ENCODE measurements at regions not wholly inside any gene's neighbourhood (a gene's known extent, or its start where the extent isn't known, plus 50 kb on each side); places are given as distances from the start of the nearest gene placed in this dataset.
"Not testable (repeated sequence)": the region's sequence is repeated elsewhere in the genome, so short reads cannot be mapped to it uniquely, and the experiment has no call there.

- H3K36me3 Mint-ChIP-seq = no peaks in the 10 kb centered on the region
Observed at GRCh38 chr4:22607382-22607781, 85.4 kb upstream of the GBA3 start.

GRCh38 chr4:22609951-22610525 lies 82.7 kb upstream of the GBA3 start:
- not testable (repeated sequence) for H3K4me3 Mint-ChIP-seq; DNase-seq (ENCODE audit: low spot score in 2 of 2, unreplicated experiment in 2 of 2); H3K4me1 Mint-ChIP-seq; H3K27me3 Mint-ChIP-seq (ENCODE audit: low read depth); H3K9me3 Mint-ChIP-seq; H3K36me3 Mint-ChIP-seq; H3K27ac Mint-ChIP-seq

More at GRCh38 chr4:22607382-22607781, 85.4 kb upstream of the GBA3 start:
- no peak for TF ChIP-seq CTCF (IDR thresholded peaks at IDR 0.05; ENCODE audit: unreplicated experiment)
- no peak overlapping the region for H3K27ac Mint-ChIP-seq
- peaks cover 2% of the 10 kb centered on the region for H3K27me3 Mint-ChIP-seq (ENCODE audit: low read depth)
- no peak for DNase-seq (ENCODE audit: low spot score in 2 of 2, unreplicated experiment in 2 of 2)
- H3K9me3 Mint-ChIP-seq = no peaks in the 10 kb centered on the region
- H3K4me1 Mint-ChIP-seq = peaks cover 15% of the 10 kb centered on the region
- H3K4me3 Mint-ChIP-seq = no peak overlapping the region

GRCh38 chr4:22614114-22614513 lies 78.6 kb upstream of the GBA3 start:
- no peak overlapping the region for H3K27ac Mint-ChIP-seq
- no peak overlapping the region for H3K4me3 Mint-ChIP-seq
- no peaks in the 10 kb centered on the region for H3K4me1 Mint-ChIP-seq
- no peaks in the 10 kb centered on the region for H3K36me3 Mint-ChIP-seq
- no peak for TF ChIP-seq CTCF (IDR thresholded peaks at IDR 0.05; ENCODE audit: unreplicated experiment)
- no peak for DNase-seq (ENCODE audit: low spot score in 2 of 2, unreplicated experiment in 2 of 2)
- no peaks in the 10 kb centered on the region for H3K9me3 Mint-ChIP-seq
- H3K27me3 Mint-ChIP-seq (ENCODE audit: low read depth) = peaks cover 2% of the 10 kb centered on the region

- Mint-ChIP-seq H3K36me3 (no peaks in the 10 kb centered on the region), H3K4me3 (no peak overlapping the region), H3K4me1 (no peaks in the 10 kb centered on the region), H3K27ac (no peak overlapping the region), H3K9me3 (no peaks in the 10 kb centered on the region), H3K27me3 (ENCODE audit: low read depth) (no peaks in the 10 kb centered on the region)
- no peak for DNase-seq (ENCODE audit: low spot score in 2 of 2, unreplicated experiment in 2 of 2)
- TF ChIP-seq CTCF (IDR thresholded peaks at IDR 0.05; ENCODE audit: unreplicated experiment) = no peak
Observed at GRCh38 chr4:22616516-22616915, 76.2 kb upstream of the GBA3 start.

- not testable (repeated sequence) for H3K27ac Mint-ChIP-seq; H3K9me3 Mint-ChIP-seq; H3K36me3 Mint-ChIP-seq; H3K4me1 Mint-ChIP-seq; H3K4me3 Mint-ChIP-seq; DNase-seq (ENCODE audit: low spot score in 2 of 2, unreplicated experiment in 2 of 2); H3K27me3 Mint-ChIP-seq (ENCODE audit: low read depth)
Observed at GRCh38 chr4:22620144-22620543, 72.6 kb upstream of the GBA3 start.

GRCh38 chr4:22621970-22622369 lies 70.8 kb upstream of the GBA3 start:
- H3K4me1 Mint-ChIP-seq = peaks cover 14% of the 10 kb centered on the region
- not testable (repeated sequence) for H3K9me3 Mint-ChIP-seq, H3K27ac Mint-ChIP-seq

GRCh38 chr4:22624002-22624401 lies 68.7 kb upstream of the GBA3 start:
- H3K27me3 Mint-ChIP-seq (ENCODE audit: low read depth); DNase-seq (ENCODE audit: low spot score in 2 of 2, unreplicated experiment in 2 of 2); H3K36me3 Mint-ChIP-seq; H3K9me3 Mint-ChIP-seq; H3K4me3 Mint-ChIP-seq; H3K27ac Mint-ChIP-seq: not testable (repeated sequence)
- H3K4me1 Mint-ChIP-seq = peaks cover 19% of the 10 kb centered on the region

More at GRCh38 chr4:22621970-22622369, 70.8 kb upstream of the GBA3 start:
- not testable (repeated sequence) for H3K27me3 Mint-ChIP-seq (ENCODE audit: low read depth); DNase-seq (ENCODE audit: low spot score in 2 of 2, unreplicated experiment in 2 of 2); H3K36me3 Mint-ChIP-seq; H3K4me3 Mint-ChIP-seq

- no peak for DNase-seq (ENCODE audit: low spot score in 2 of 2, unreplicated experiment in 2 of 2)
- no peak overlapping the region for H3K27ac Mint-ChIP-seq
- H3K4me3 Mint-ChIP-seq = no peak overlapping the region
- TF ChIP-seq CTCF (IDR thresholded peaks at IDR 0.05; ENCODE audit: unreplicated experiment) = no peak
- peaks cover 30% of the 10 kb centered on the region for H3K4me1 Mint-ChIP-seq
- no peaks in the 10 kb centered on the region for H3K27me3 Mint-ChIP-seq (ENCODE audit: low read depth)
- H3K9me3 Mint-ChIP-seq = no peaks in the 10 kb centered on the region
- no peaks in the 10 kb centered on the region for H3K36me3 Mint-ChIP-seq
Observed at GRCh38 chr4:22625311-22625710, 67.4 kb upstream of the GBA3 start.

- H3K9me3 Mint-ChIP-seq; H3K36me3 Mint-ChIP-seq; H3K27ac Mint-ChIP-seq; H3K27me3 Mint-ChIP-seq (ENCODE audit: low read depth); DNase-seq (ENCODE audit: low spot score in 2 of 2, unreplicated experiment in 2 of 2); H3K4me3 Mint-ChIP-seq: not testable (repeated sequence)
- H3K4me1 Mint-ChIP-seq = peaks cover 41% of the 10 kb centered on the region
Observed at GRCh38 chr4:22627851-22628250, 64.9 kb upstream of the GBA3 start.

- not testable (repeated sequence) for H3K4me3 Mint-ChIP-seq; DNase-seq (ENCODE audit: low spot score in 2 of 2, unreplicated experiment in 2 of 2); H3K27me3 Mint-ChIP-seq (ENCODE audit: low read depth); H3K36me3 Mint-ChIP-seq; H3K9me3 Mint-ChIP-seq
- Mint-ChIP-seq H3K27ac (peak overlapping the region; percentile 73), H3K4me1 (peaks cover 32% of the 10 kb centered on the region)
Observed at GRCh38 chr4:22630161-22630975, 62.4 kb upstream of the GBA3 start.
